Stomach (tissue), 8 donors: ENCODE measurements at regions not wholly inside any gene's neighbourhood (a gene's known extent, or its start where the extent isn't known, plus 50 kb on each side); places are given as distances from the start of the nearest gene placed in this dataset.
"Not testable (repeated sequence)": the region's sequence is repeated elsewhere in the genome, so short reads cannot be mapped to it uniquely, and the experiment has no call there.

Experiments
- DNase-seq, 2 donors: peaks; one replicate each; pipeline versions ENCODE4 v3.0.0 to v3.0.0-alpha.2; 2013 to 2019
- H3K27ac ChIP-seq, 5 donors: fragments of 200-600 bp in 4 of 5; sonication (generic) in 4 of 5; one replicate each; pipeline ENCODE4 v1.5.1; 2013 to 2019; ENCODE audit warnings: mild to moderate bottlenecking in 1 of 5, moderate library complexity in 1 of 5
- H3K27me3 ChIP-seq, 3 donors: fragments of 200-600 bp; sonication (generic); one replicate each; pipeline ENCODE4 v1.5.1; 2017 to 2019; ENCODE audit warnings: mixed run types in 1 of 3
- H3K36me3 ChIP-seq, 4 donors: fragments of 200-600 bp; sonication (generic); 1 replicate in 3 of 4; 2 replicates in 1 of 4; pipeline ENCODE4 v1.5.1; 2016 to 2019
- H3K4me1 ChIP-seq, 4 donors: fragments of 200-600 bp; sonication (generic); one replicate each; pipeline ENCODE4 v1.5.1; 2016 to 2019
- H3K4me3 ChIP-seq, 4 donors: fragments of 200-600 bp; sonication (generic) in 3 of 4; one replicate each; pipeline ENCODE4 v1.5.1; 2016 to 2019; ENCODE audit warnings: mild to moderate bottlenecking in 1 of 4
- H3K9me3 ChIP-seq, 4 donors: fragments of 200-600 bp; sonication (generic); one replicate each; pipeline ENCODE4 v1.5.1; 2016 to 2019
- EP300 ChIP-seq: sonication (generic); formaldehyde crosslinking; IDR thresholded peaks from one replicate; pipeline ENCODE4 v1.6.1; 2017; ENCODE audit warnings: antibody characterized with exemption
- POLR2A ChIP-seq, 4 donors: fragments of 450-650 bp; IDR thresholded peaks; one replicate each; pipeline ENCODE4 v1.6.1; 2016; ENCODE audit warnings: antibody characterized with exemption in 4 of 4, control low read depth in 2 of 4, mild to moderate bottlenecking in 1 of 4, moderate library complexity in 1 of 4
- POLR2AphosphoS5 ChIP-seq, 3 donors: sonication (generic); formaldehyde crosslinking; IDR thresholded peaks; one replicate each; pipeline ENCODE4 v1.6.1; 2016; ENCODE audit warnings: antibody characterized with exemption in 3 of 3
- WGBS, 5 donors: extraction: QIAGEN DNeasy Blood & Tissue Kit in 3 of 5; methylation state at CpG; one replicate each; pipeline versions ENCODE4 v1.1.5 to v1.1.7; 2013 to 2018; 5-methylcytosine and 5-hydroxymethylcytosine counted together
- intact Hi-C: fragments of 100-400 bp; cut with DNase I; formaldehyde crosslinking; loops from one replicate; pipeline ENCODE4 v1.15.1; 2023; ENCODE audit warnings: low total_unique reads
- TF ChIP-seq, protein P1 (sequence below), 7 experiments: fragments of 450-650 bp in 4 of 7; fragments of 200-600 bp in 3 of 7; sonication (generic) in 3 of 7; IDR thresholded peaks; one replicate each; pipeline ENCODE4 v1.5.1; 2016 to 2019; ENCODE audit warnings: antibody characterized with exemption in 7 of 7, control low read depth in 2 of 7, mild to moderate bottlenecking in 1 of 7
- donor health status: healthy with polysubstance abuse.
- donor health status: Bipolar disorder and iron deficiency.
- donor health status: healthy.

GRCh38 chr3:75303741-75304140 lies 360.4 kb upstream of the FRG2C start:
- Histone ChIP-seq H3K4me3 (no peak overlapping the region), H3K36me3 (no peaks in the 10 kb centered on the region), H3K27ac (no peak overlapping the region), H3K4me1 (no peaks in the 10 kb centered on the region), H3K9me3 (no peaks in the 10 kb centered on the region), H3K27me3 (no peaks in the 10 kb centered on the region)
- whole genome bisulfite sequencing, 5 donors: 35 to 49% (median 42%) methylated on average over 5 of the region's 5 CpGs
- DNase-seq: no peak
- intact Hi-C loops: no loop called here
- TF ChIP-seq EP300: no peak
- TF ChIP-seq POLR2AphosphoS5 (IDR thresholded peaks at IDR 0.05): no peak
- TF ChIP-seq, protein P1, sequence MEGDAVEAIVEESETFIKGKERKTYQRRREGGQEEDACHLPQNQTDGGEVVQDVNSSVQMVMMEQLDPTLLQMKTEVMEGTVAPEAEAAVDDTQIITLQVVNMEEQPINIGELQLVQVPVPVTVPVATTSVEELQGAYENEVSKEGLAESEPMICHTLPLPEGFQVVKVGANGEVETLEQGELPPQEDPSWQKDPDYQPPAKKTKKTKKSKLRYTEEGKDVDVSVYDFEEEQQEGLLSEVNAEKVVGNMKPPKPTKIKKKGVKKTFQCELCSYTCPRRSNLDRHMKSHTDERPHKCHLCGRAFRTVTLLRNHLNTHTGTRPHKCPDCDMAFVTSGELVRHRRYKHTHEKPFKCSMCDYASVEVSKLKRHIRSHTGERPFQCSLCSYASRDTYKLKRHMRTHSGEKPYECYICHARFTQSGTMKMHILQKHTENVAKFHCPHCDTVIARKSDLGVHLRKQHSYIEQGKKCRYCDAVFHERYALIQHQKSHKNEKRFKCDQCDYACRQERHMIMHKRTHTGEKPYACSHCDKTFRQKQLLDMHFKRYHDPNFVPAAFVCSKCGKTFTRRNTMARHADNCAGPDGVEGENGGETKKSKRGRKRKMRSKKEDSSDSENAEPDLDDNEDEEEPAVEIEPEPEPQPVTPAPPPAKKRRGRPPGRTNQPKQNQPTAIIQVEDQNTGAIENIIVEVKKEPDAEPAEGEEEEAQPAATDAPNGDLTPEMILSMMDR (IDR thresholded peaks at IDR 0.05): no peak
- no peak for TF ChIP-seq POLR2A (IDR thresholded peaks at IDR 0.05)

DNA sequence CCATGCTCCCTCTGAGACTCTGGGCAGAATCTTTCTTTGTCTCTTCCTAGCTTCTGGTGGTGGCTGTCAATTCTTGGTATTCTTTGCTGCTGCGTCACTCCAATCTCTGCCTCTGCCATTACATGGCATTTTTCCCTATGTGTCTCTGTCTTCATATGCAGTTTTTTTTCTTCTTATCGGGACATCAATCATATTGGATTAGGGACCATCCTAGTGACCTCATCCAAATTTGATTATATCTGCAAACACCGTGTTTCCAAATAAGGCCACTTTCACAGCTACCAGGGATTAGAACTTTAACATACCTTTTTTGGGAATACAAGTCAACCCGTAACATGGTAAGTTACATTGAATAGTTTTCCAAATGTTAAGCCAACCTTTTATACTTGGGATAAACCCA lies 358.2 kb upstream of the FRG2C start:
- no peak for DNase-seq
- no peaks in the 10 kb centered on the region for H3K27me3 ChIP-seq
- WGBS, 5 donors: 90 to 96% (median 96%) methylated on average over 4 of the region's 4 CpGs
- H3K36me3 ChIP-seq: no peaks in the 10 kb centered on the region
- no peak overlapping the region for H3K27ac ChIP-seq
- TF ChIP-seq POLR2A (IDR thresholded peaks at IDR 0.05): no peak
- TF ChIP-seq EP300: no peak
- TF ChIP-seq, protein P1 (IDR thresholded peaks at IDR 0.05): no peak
- TF ChIP-seq POLR2AphosphoS5 (IDR thresholded peaks at IDR 0.05): no peak
- H3K4me1 ChIP-seq: no peaks in the 10 kb centered on the region
- H3K9me3 ChIP-seq: no peaks in the 10 kb centered on the region
- no peak overlapping the region for H3K4me3 ChIP-seq
- intact Hi-C loops: no loop called here

DNA sequence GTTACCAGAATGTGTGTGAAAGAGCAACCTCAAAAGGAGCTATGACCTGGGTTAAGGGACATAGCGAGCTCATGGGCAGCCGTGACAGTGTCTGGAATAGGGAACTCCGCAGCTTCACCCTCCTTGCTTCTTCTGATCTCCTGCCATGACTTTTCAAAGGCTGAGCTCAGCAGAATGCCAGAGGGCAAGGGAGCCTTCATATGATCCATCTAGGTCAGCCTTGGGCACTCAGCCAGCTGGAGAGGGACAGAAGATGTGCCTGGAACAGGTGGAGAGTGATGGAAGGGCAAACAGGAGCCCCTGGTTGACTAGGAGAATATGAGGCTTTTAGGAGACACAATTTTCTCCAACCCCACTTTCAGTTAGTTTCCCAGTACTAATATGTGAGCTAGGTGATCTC lies 352.8 kb upstream of the FRG2C start:
- H3K9me3 ChIP-seq, H3K27me3 ChIP-seq, H3K4me1 ChIP-seq, H3K4me3 ChIP-seq, H3K27ac ChIP-seq, DNase-seq, H3K36me3 ChIP-seq, intact Hi-C loops: not testable (repeated sequence)
- 84 to 95% (median 93%) methylated on average over 3 of the region's 3 CpGs for WGBS, 5 donors

GRCh38 chr3:75312469-75312868 lies 351.7 kb upstream of the FRG2C start:
- H3K9me3 ChIP-seq, DNase-seq, H3K27ac ChIP-seq, intact Hi-C loops, H3K36me3 ChIP-seq, H3K4me3 ChIP-seq, H3K4me1 ChIP-seq, H3K27me3 ChIP-seq: not testable (repeated sequence)
- 74 to 97% (median 82%) methylated on average over 3 of the region's 3 CpGs for WGBS, 5 donors

DNA sequence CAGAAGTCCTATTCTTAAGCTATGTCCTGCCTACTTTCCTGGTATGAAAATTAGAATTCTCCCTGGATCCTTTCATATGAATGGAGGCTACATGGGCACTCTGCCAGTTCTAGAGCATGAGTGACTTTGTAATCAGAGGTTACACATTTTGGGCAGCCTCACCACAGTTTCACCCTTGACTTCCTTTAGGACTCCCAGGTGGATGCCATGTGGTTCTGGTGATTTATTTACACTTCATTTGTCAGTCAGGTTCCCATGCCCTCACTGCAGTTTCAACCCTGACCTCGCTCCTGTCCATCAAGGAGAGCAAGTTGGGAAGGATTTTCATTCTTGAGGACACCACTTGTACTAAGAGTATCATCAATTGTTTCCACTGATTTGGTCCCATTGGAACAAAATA lies 344.4 kb upstream of the FRG2C start:
- H3K9me3 ChIP-seq, intact Hi-C loops, H3K4me1 ChIP-seq, H3K36me3 ChIP-seq, H3K27ac ChIP-seq, H3K4me3 ChIP-seq, H3K27me3 ChIP-seq, DNase-seq: not testable (repeated sequence)
- 64 to 87% (median 83%) methylated on average over 1 of the region's 1 CpG for WGBS, 5 donors

GRCh38 chr3:75320369-75320768 lies 343.8 kb upstream of the FRG2C start:
- intact Hi-C loops: no loop called here
- no peaks in the 10 kb centered on the region for H3K9me3 ChIP-seq
- no peaks in the 10 kb centered on the region for H3K27me3 ChIP-seq
- WGBS, 5 donors: 85 to 95% (median 90%) methylated on average over 4 of the region's 4 CpGs
- H3K36me3 ChIP-seq: no peaks in the 10 kb centered on the region
- DNase-seq: no peak
- H3K4me1 ChIP-seq: no peaks in the 10 kb centered on the region
- H3K4me3 ChIP-seq: no peak overlapping the region
- H3K27ac ChIP-seq: no peak overlapping the region
- TF ChIP-seq, protein P1 (IDR thresholded peaks at IDR 0.05): no peak
- TF ChIP-seq POLR2A (IDR thresholded peaks at IDR 0.05) (no peak), EP300 (no peak), POLR2AphosphoS5 (IDR thresholded peaks at IDR 0.05) (no peak)
